HEK293T (cell line): ENCODE measurements at regions not wholly inside any gene's neighbourhood (a gene's known extent, or its start where the extent isn't known, plus 50 kb on each side); places are given as distances from the start of the nearest gene placed in this dataset.

Experiments used
- BHLHE40 ChIP-seq: fragments of 450-650 bp; IDR thresholded peaks from 2 replicates; pipeline ENCODE4 v1.6.1; 2016; ENCODE audit warnings: mild to moderate bottlenecking, moderate library complexity, borderline replicate concordance
- ELF4 ChIP-seq: fragments of 450-650 bp; IDR thresholded peaks from 2 replicates; pipeline ENCODE4 v1.6.1; 2017; ENCODE audit warnings: antibody characterized with exemption
- FOXM1 ChIP-seq: fragments of 450-650 bp; IDR thresholded peaks from 2 replicates; pipeline ENCODE4 v1.6.1; 2017; ENCODE audit warnings: mild to moderate bottlenecking, borderline replicate concordance
- PKNOX1 ChIP-seq: fragments of 450-650 bp; IDR thresholded peaks from 2 replicates; pipeline ENCODE4 v1.6.1; 2016
- SP1 ChIP-seq: fragments of 450-650 bp; IDR thresholded peaks from 2 replicates; pipeline ENCODE4 v1.6.1; 2017
- TARDBP ChIP-seq: fragments of 450-650 bp; IDR thresholded peaks from 2 replicates; pipeline ENCODE4 v1.6.1; 2016
- ZNF384 ChIP-seq: fragments of 450-650 bp; IDR thresholded peaks from 2 replicates; pipeline ENCODE4 v1.6.1; 2016

GRCh38 chr12:92535961-92536360 lies 166.8 kb upstream of the PLEKHG7 start:
- TF ChIP-seq PKNOX1 (no peak), TARDBP (no peak), BHLHE40 (no peak), ELF4 (no peak), SP1 (no peak), FOXM1 (no peak), ZNF384 (no peak)
